Kidney glomerular epithelial cell (primary cell): ENCODE measurements at regions not wholly inside any gene's neighbourhood (a gene's known extent, or its start where the extent isn't known, plus 50 kb on each side); places are given as distances from the start of the nearest gene placed in this dataset.

Experiments used
- DNase-seq: peaks from one replicate; lab custom pipeline; 2025; lab: John Stamatoyannopoulos, UW

GRCh38 chr7:22676385-22676784, 50.6 kb upstream of the IL6 start:
- no peak for DNase-seq

- DNase-seq, result peak; percentile 34
Measured at GRCh38 chr7:22675917-22676343, 51.1 kb upstream of the IL6 start.

- DNase-seq, result no peak
Measured at GRCh38 chr7:22675421-22675820, 51.6 kb upstream of the IL6 start.

- no peak for DNase-seq
Measured at GRCh38 chr7:22672846-22673680, 53.9 kb upstream of the IL6 start.

GRCh38 chr7:22671177-22671879, 55.7 kb upstream of the IL6 start:
- no peak for DNase-seq

- DNase-seq, result no peak
Measured at GRCh38 chr7:22670422-22670815, 56.6 kb upstream of the IL6 start.

GRCh38 chr7:22669692-22670421, 57.1 kb upstream of the IL6 start:
- DNase-seq, result no peak

- no peak for DNase-seq
Measured at GRCh38 chr7:22668971-22669401, 58.0 kb upstream of the IL6 start.

GRCh38 chr7:22667562-22668239, 59.3 kb upstream of the IL6 start:
- DNase-seq, result peak; percentile 58

- no peak for DNase-seq
Measured at GRCh38 chr7:22667187-22667561, 59.8 kb upstream of the IL6 start.

- DNase-seq, result no peak
Measured at GRCh38 chr7:22666732-22667131, 60.3 kb upstream of the IL6 start.

- DNase-seq, result no peak
Measured at GRCh38 chr7:22665923-22666322, 61.1 kb upstream of the IL6 start.

GRCh38 chr7:22664988-22665798, 61.8 kb upstream of the IL6 start:
- no peak for DNase-seq

GRCh38 chr7:22663721-22664120, 63.3 kb upstream of the IL6 start:
- DNase-seq, result no peak

GRCh38 chr7:22663357-22663718, 63.7 kb upstream of the IL6 start:
- DNase-seq, result no peak

GRCh38 chr7:22662556-22663356, 64.2 kb upstream of the IL6 start:
- DNase-seq, result no peak

GRCh38 chr7:22662036-22662435, 65.0 kb upstream of the IL6 start:
- no peak for DNase-seq

GRCh38 chr7:22660732-22661131, 66.3 kb upstream of the IL6 start:
- no peak for DNase-seq

GRCh38 chr7:22660293-22660692, 66.7 kb upstream of the IL6 start:
- no peak for DNase-seq

- no peak for DNase-seq
Measured at GRCh38 chr7:22659741-22660140, 67.3 kb upstream of the IL6 start.

GRCh38 chr7:22658031-22658430, 69.0 kb upstream of the IL6 start:
- DNase-seq, result no peak
